ENCODE measurements at regions not wholly inside any gene's neighbourhood (a gene's known extent, or its start where the extent isn't known, plus 50 kb on each side); places are given as distances from the start of the nearest gene placed in this dataset.

GRCh38 chr21:35201288-35201687 lies 152.2 kb upstream of the RUNX1 start:
- POLR2A ChIA-PET: no interaction called here
- ATAC-seq (no peak), FAIRE-seq (no peak), DNase-seq (ENCODE audit: low spot score) (no peak)
- TF ChIP-seq PRDM10 (CRISPR knock-in tag; IDR thresholded peaks at IDR 0.05; ENCODE audit: low read depth) (no peak), ZFX (CRISPR knock-in tag; IDR thresholded peaks at IDR 0.05; ENCODE audit: low read depth) (no peak), TMF1 (CRISPR knock-in tag; IDR thresholded peaks at IDR 0.05; ENCODE audit: low read depth) (no peak), FOXM1 (CRISPR knock-in tag; IDR thresholded peaks at IDR 0.05) (no peak), ZNF33B (CRISPR knock-in tag; IDR thresholded peaks at IDR 0.05) (no peak), ZNF550 (CRISPR knock-in tag; IDR thresholded peaks at IDR 0.05; ENCODE audit: borderline replicate concordance) (no peak), FOXO4 (CRISPR knock-in tag; conservative IDR thresholded peaks at IDR 0.05) (no peak)
- BruUV-seq (replicated peaks): no TSS peak
- peaks cover 13% of the 10 kb centered on the region for H3K4me1 ChIP-seq (ENCODE audit: insufficient read depth, low read length)
- H3K79me2 ChIP-seq (ENCODE audit: insufficient read depth, low read length): no peaks in the 10 kb centered on the region
- no peak overlapping the region for H3K4me3 ChIP-seq (replicated peaks in 1 of 3; ENCODE audit: insufficient read depth in 1 of 3, low read depth in 2 of 3, low read length in 3 of 3)
- CTCF ChIA-PET (ENCODE audit: low intra/inter-chr PET ratio, low total read pairs): no interaction called here
- intact Hi-C loops (cut with micrococcal nuclease; ENCODE audit: unreplicated experiment): no loop called here
- no peak overlapping the region for H2AFZ ChIP-seq (ENCODE audit: low read length)
- no peak overlapping the region for H3K27ac ChIP-seq (ENCODE audit: extremely low read length, insufficient read depth, low read length)
- WGBS (ENCODE audit: low lambda C conversion rate): 49% methylated on average over 2 of the region's 2 CpGs
- H3K27me3 ChIP-seq (ENCODE audit: control insufficient read depth in 1 of 2, insufficient read depth in 2 of 2, low read length in 2 of 2): peaks cover 0 to 16% of the 10 kb centered on the region in 2 experiments; a peak in 2 of 5 replicates
- no peaks in the 10 kb centered on the region for H4K20me1 ChIP-seq (ENCODE audit: insufficient read depth, low read length)
- no peaks in the 10 kb centered on the region for H3K36me3 ChIP-seq (replicated peaks in 1 of 2; ENCODE audit: control insufficient read depth in 1 of 2, insufficient read depth in 2 of 2, low read length in 2 of 2)
- no peak overlapping the region for H3K4me2 ChIP-seq (ENCODE audit: low read depth, low read length)
- in situ Hi-C loops (cut with HindIII; ENCODE audit: extremely low pct_ligation_motif_present, low pct_unique_long_range_greater_than_20kb): no loop called here
- no peak overlapping the region for H3K9ac ChIP-seq (ENCODE audit: insufficient read depth, low read depth, low read length)
- no peaks in the 10 kb centered on the region for H3K9me3 ChIP-seq (ENCODE audit: low read length)

All from HepG2 (cell line).